ENCODE measurements at regions not wholly inside any gene's neighbourhood (a gene's known extent, or its start where the extent isn't known, plus 50 kb on each side); places are given as distances from the start of the nearest gene placed in this dataset.
A peak's percentile ranks its signal among the peaks of the same experiment; 100 is the strongest.

- no peaks in the 10 kb centered on the region for H4K20me1 ChIP-seq (ENCODE audit: insufficient read depth, low read length)
- no peaks in the 10 kb centered on the region for H3K4me1 ChIP-seq (ENCODE audit: insufficient read depth, low read length)
- no peaks in the 10 kb centered on the region for H3K79me2 ChIP-seq (ENCODE audit: insufficient read depth, low read length)
- H3K4me3 ChIP-seq (ENCODE audit: insufficient read depth, low read length): no peak overlapping the region
- H3K27ac ChIP-seq (ENCODE audit: low read depth, low read length): no peak overlapping the region
- H3K27me3 ChIP-seq (ENCODE audit: insufficient read depth, low read length): peaks cover 2% of the 10 kb centered on the region
- H3K4me2 ChIP-seq (ENCODE audit: insufficient read depth, low read length): no peak overlapping the region
- no peak overlapping the region for H2AFZ ChIP-seq (ENCODE audit: low read length)
- peak; percentile 85 for DNase-seq (ENCODE audit: insufficient read length, low spot score, missing footprints)
- H3K36me3 ChIP-seq (ENCODE audit: insufficient read depth, low read length): no peaks in the 10 kb centered on the region
- no peaks in the 10 kb centered on the region for H3K9me3 ChIP-seq (ENCODE audit: low read depth, low read length)
- no peak for TF ChIP-seq CTCF (IDR thresholded peaks at IDR 0.05; ENCODE audit: extremely low read depth, low read depth, low read length)
Measured at GRCh38 chr4:1500966-1501753, 94.9 kb upstream of the NKX1-1 start.

- Histone ChIP-seq H3K4me2 (ENCODE audit: insufficient read depth, low read length) (no peak overlapping the region), H3K9me3 (ENCODE audit: low read depth, low read length) (no peaks in the 10 kb centered on the region), H3K27ac (ENCODE audit: low read depth, low read length) (no peak overlapping the region), H3K79me2 (ENCODE audit: insufficient read depth, low read length) (no peaks in the 10 kb centered on the region), H2AFZ (ENCODE audit: low read length) (no peak overlapping the region), H3K27me3 (ENCODE audit: insufficient read depth, low read length) (no peaks in the 10 kb centered on the region), H3K36me3 (ENCODE audit: insufficient read depth, low read length) (no peaks in the 10 kb centered on the region), H3K4me1 (ENCODE audit: insufficient read depth, low read length) (no peaks in the 10 kb centered on the region), H3K4me3 (ENCODE audit: insufficient read depth, low read length) (no peak overlapping the region), H4K20me1 (ENCODE audit: insufficient read depth, low read length) (no peaks in the 10 kb centered on the region)
- no peak for TF ChIP-seq CTCF (IDR thresholded peaks at IDR 0.05; ENCODE audit: extremely low read depth, low read depth, low read length)
- peak; percentile 81 for DNase-seq (ENCODE audit: insufficient read length, low spot score, missing footprints)
Measured at GRCh38 chr4:1500231-1500965, 94.2 kb upstream of the NKX1-1 start.

GRCh38 chr4:1499465-1499864 lies 93.2 kb upstream of the NKX1-1 start:
- no peak for DNase-seq (ENCODE audit: insufficient read length, low spot score, missing footprints)
- Histone ChIP-seq H3K79me2 (ENCODE audit: insufficient read depth, low read length) (no peaks in the 10 kb centered on the region), H4K20me1 (ENCODE audit: insufficient read depth, low read length) (no peaks in the 10 kb centered on the region), H3K4me2 (ENCODE audit: insufficient read depth, low read length) (no peak overlapping the region), H3K27me3 (ENCODE audit: insufficient read depth, low read length) (no peaks in the 10 kb centered on the region), H3K36me3 (ENCODE audit: insufficient read depth, low read length) (no peaks in the 10 kb centered on the region), H3K27ac (ENCODE audit: low read depth, low read length) (no peak overlapping the region), H3K4me1 (ENCODE audit: insufficient read depth, low read length) (no peaks in the 10 kb centered on the region), H2AFZ (ENCODE audit: low read length) (no peak overlapping the region), H3K9me3 (ENCODE audit: low read depth, low read length) (no peaks in the 10 kb centered on the region), H3K4me3 (ENCODE audit: insufficient read depth, low read length) (no peak overlapping the region)
- TF ChIP-seq CTCF (IDR thresholded peaks at IDR 0.05; ENCODE audit: extremely low read depth, low read depth, low read length): no peak

GRCh38 chr4:1497189-1497801 lies 91.1 kb upstream of the NKX1-1 start:
- Histone ChIP-seq H2AFZ (ENCODE audit: low read length) (no peak overlapping the region), H3K4me2 (ENCODE audit: insufficient read depth, low read length) (no peak overlapping the region)
- no peak for DNase-seq (ENCODE audit: insufficient read length, low spot score, missing footprints)

More at GRCh38 chr4:1497189-1497801, 91.1 kb upstream of the NKX1-1 start:
- Histone ChIP-seq H3K79me2 (ENCODE audit: insufficient read depth, low read length) (no peaks in the 10 kb centered on the region), H3K36me3 (ENCODE audit: insufficient read depth, low read length) (no peaks in the 10 kb centered on the region), H3K4me3 (ENCODE audit: insufficient read depth, low read length) (no peak overlapping the region), H3K27me3 (ENCODE audit: insufficient read depth, low read length) (peaks cover 4% of the 10 kb centered on the region), H3K9me3 (ENCODE audit: low read depth, low read length) (no peaks in the 10 kb centered on the region), H3K27ac (ENCODE audit: low read depth, low read length) (no peak overlapping the region), H4K20me1 (ENCODE audit: insufficient read depth, low read length) (no peaks in the 10 kb centered on the region), H3K4me1 (ENCODE audit: insufficient read depth, low read length) (no peaks in the 10 kb centered on the region)
- TF ChIP-seq CTCF (IDR thresholded peaks at IDR 0.05; ENCODE audit: extremely low read depth, low read depth, low read length): no peak

Data from osteoblast (primary cell).